GM18502 (cell line): ENCODE measurements at regions not wholly inside any gene's neighbourhood (a gene's known extent, or its start where the extent isn't known, plus 50 kb on each side); places are given as distances from the start of the nearest gene placed in this dataset.
"Not testable (repeated sequence)": the region's sequence is repeated elsewhere in the genome, so short reads cannot be mapped to it uniquely, and the experiment has no call there.

ENCODE experiments used
- ATAC-seq: cut with Tn5 transposase; IDR thresholded peaks from one replicate; pipeline ENCODE4 v1.9.1; 2021; ENCODE audit warnings: mild to moderate bottlenecking; ENCODE audit not compliant: unreplicated experiment, poor library complexity

- no peak for ATAC-seq
Measured at GRCh38 chr14:42510071-42510470, 903.4 kb downstream of the LRFN5 start.

- no peak for ATAC-seq
Measured at GRCh38 chr14:42508209-42508946, 901.7 kb downstream of the LRFN5 start.

- no peak for ATAC-seq
Measured at GRCh38 chr14:42504433-42504832, 897.8 kb downstream of the LRFN5 start.

- no peak for ATAC-seq
Measured at GRCh38 chr14:42499137-42499536, 892.5 kb downstream of the LRFN5 start.

GRCh38 chr14:42490536-42490935, 883.9 kb downstream of the LRFN5 start:
- no peak for ATAC-seq

- ATAC-seq: no peak
Measured at GRCh38 chr14:42488965-42489364, 882.3 kb downstream of the LRFN5 start.

- not testable (repeated sequence) for ATAC-seq
Measured at GRCh38 chr14:42482345-42482971, 875.8 kb downstream of the LRFN5 start.

- ATAC-seq: not testable (repeated sequence)
Measured at GRCh38 chr14:42481714-42482113, 875.0 kb downstream of the LRFN5 start.

- no peak for ATAC-seq
Measured at GRCh38 chr14:42480255-42480654, 873.6 kb downstream of the LRFN5 start.

- no peak for ATAC-seq
Measured at GRCh38 chr14:42475289-42475688, 868.6 kb downstream of the LRFN5 start.

GRCh38 chr14:42470427-42470719, 863.7 kb downstream of the LRFN5 start:
- no peak for ATAC-seq

GRCh38 chr14:42469637-42470426, 863.2 kb downstream of the LRFN5 start:
- ATAC-seq: no peak

- ATAC-seq: no peak
Measured at GRCh38 chr14:42460673-42461072, 854.0 kb downstream of the LRFN5 start.

- no peak for ATAC-seq
Measured at GRCh38 chr14:42459171-42459685, 852.6 kb downstream of the LRFN5 start.

GRCh38 chr14:42441615-42442014, 834.9 kb downstream of the LRFN5 start:
- no peak for ATAC-seq

- ATAC-seq: no peak
Measured at GRCh38 chr14:42437809-42438208, 831.1 kb downstream of the LRFN5 start.

GRCh38 chr14:42429401-42429800, 822.7 kb downstream of the LRFN5 start:
- no peak for ATAC-seq

- peak; percentile 98 for ATAC-seq
Measured at GRCh38 chr14:42428996-42429395, 822.3 kb downstream of the LRFN5 start.

GRCh38 chr14:42424501-42424900, 817.8 kb downstream of the LRFN5 start:
- ATAC-seq: no peak

- peak; percentile 73 for ATAC-seq
Measured at GRCh38 chr14:42421377-42422078, 814.9 kb downstream of the LRFN5 start.

GRCh38 chr14:42420071-42420470, 813.4 kb downstream of the LRFN5 start:
- no peak for ATAC-seq
